Heart left ventricle (tissue), 16 donors: ENCODE measurements at regions not wholly inside any gene's neighbourhood (a gene's known extent, or its start where the extent isn't known, plus 50 kb on each side); places are given as distances from the start of the nearest gene placed in this dataset.

Source experiments
- ATAC-seq, 4 donors: fragments of 200-7000 bp; cut with Tn5 transposase; one replicate each; pipeline ENCODE4 v1.9.1; 2020 to 2022; ENCODE audit warnings: moderate library complexity in 4 of 4, mild to moderate bottlenecking in 3 of 4, moderate number of reproducible peaks in 1 of 4
- DNase-seq, 5 donors: peaks; one replicate each; pipeline ENCODE4 v3.0.0-alpha.2; 2020
- H3K27ac ChIP-seq, 12 donors: fragments of 200-600 bp; sonication (generic) in 4 of 12; one replicate each; pipeline versions ENCODE4 v1.5.0 to v1.8.0; 2016 to 2022; ENCODE audit warnings: mild to moderate bottlenecking in 2 of 12
- H3K27me3 ChIP-seq, 9 donors: fragments of 200-600 bp; sonication (generic) in 2 of 9; one replicate each; pipeline versions ENCODE4 v1.5.1 to v1.8.0; 2016 to 2022; ENCODE audit warnings: mild to moderate bottlenecking in 3 of 9
- H3K36me3 ChIP-seq, 9 donors: fragments of 200-600 bp; sonication (generic) in 2 of 9; one replicate each; pipeline versions ENCODE4 v1.5.0 to v1.8.0; 2018 to 2022; ENCODE audit warnings: mild to moderate bottlenecking in 2 of 9
- H3K4me1 ChIP-seq, 12 donors: fragments of 200-600 bp; sonication (generic) in 4 of 12; one replicate each; pipeline versions ENCODE4 v1.5.0 to v1.8.0; 2016 to 2022; ENCODE audit warnings: mild to moderate bottlenecking in 3 of 12
- H3K4me3 ChIP-seq, 12 donors: fragments of 200-600 bp; sonication (generic) in 4 of 12; one replicate each; pipeline versions ENCODE4 v1.5.0 to v1.8.0; 2017 to 2022; ENCODE audit warnings: mild to moderate bottlenecking in 9 of 12, moderate library complexity in 4 of 12
- H3K9me3 ChIP-seq, 12 donors: fragments of 200-600 bp; sonication (generic) in 4 of 12; one replicate each; pipeline versions ENCODE4 v1.5.0 to v1.8.0; 2016 to 2022; ENCODE audit warnings: mild to moderate bottlenecking in 1 of 12
- POLR2A ChIP-seq, 2 donors: fragments of 450-650 bp; IDR thresholded peaks; one replicate each; pipeline ENCODE4 v1.6.1; 2017; ENCODE audit warnings: antibody characterized with exemption in 2 of 2, mild to moderate bottlenecking in 2 of 2, moderate library complexity in 2 of 2
- WGBS, 4 donors: extraction: QIAGEN DNeasy Blood & Tissue Kit in 2 of 4; methylation state at CpG; one replicate each; pipeline versions ENCODE4 v1.1.5 to v1.1.7; 2013 to 2018; 5-methylcytosine and 5-hydroxymethylcytosine counted together
- intact Hi-C, 10 donors: fragments of 100-400 bp; cut with DNase I; formaldehyde crosslinking; loops; one replicate each; pipeline versions ENCODE4 v1.11.1 to v1.14.2; 2022
- TF ChIP-seq, protein P1 (sequence below), 12 donors: fragments of 200-600 bp; sonication (generic) in 4 of 12; IDR thresholded peaks; one replicate each; pipeline versions ENCODE4 v1.5.0 to v1.8.0; 2018 to 2022; ENCODE audit warnings: antibody characterized with exemption in 12 of 12, mild to moderate bottlenecking in 5 of 12
- donor health status: ischemic (EF 13 %, LVEDD 7.1; RV severe dilation, severe dysfunction).
- donor health status: healthy with polysubstance abuse.
- donor health status: DM: no; HTN: yes; CAD: no.
- donor health status: DM: no; HTN: no; CAD: no.
- donor health status: ischemic (EF 25% LVEDD 6.9; RV normal size, moderate dysfunction).
- donor health status: ischemic (EF 25% LVEDD 5.7; RV mildly dilated, moderate dysfunction).
- donor health status: healthy.
- donor health status: DM: yes; HTN: yes; CAD: no.
- donor health status: ischemic (EF 35%, LVEDD 5.7; RV mildly dilated, moderate dysfunction).
- donor health status: nonischemic (EF 11% LVEDD 7.7; RV severe dilation, severe dysfunction).
- donor health status: DM: yes; HTN: yes; CAD: no.
- donor health status: PGD.
- donor health status: ischemic (EF 29% LVEDD 5.4; RV normal size, mild dysfunction).
- donor health status: nonischemic (EF 23%, LVEDD 6.1; RV moderate dilation, normal function).

DNA sequence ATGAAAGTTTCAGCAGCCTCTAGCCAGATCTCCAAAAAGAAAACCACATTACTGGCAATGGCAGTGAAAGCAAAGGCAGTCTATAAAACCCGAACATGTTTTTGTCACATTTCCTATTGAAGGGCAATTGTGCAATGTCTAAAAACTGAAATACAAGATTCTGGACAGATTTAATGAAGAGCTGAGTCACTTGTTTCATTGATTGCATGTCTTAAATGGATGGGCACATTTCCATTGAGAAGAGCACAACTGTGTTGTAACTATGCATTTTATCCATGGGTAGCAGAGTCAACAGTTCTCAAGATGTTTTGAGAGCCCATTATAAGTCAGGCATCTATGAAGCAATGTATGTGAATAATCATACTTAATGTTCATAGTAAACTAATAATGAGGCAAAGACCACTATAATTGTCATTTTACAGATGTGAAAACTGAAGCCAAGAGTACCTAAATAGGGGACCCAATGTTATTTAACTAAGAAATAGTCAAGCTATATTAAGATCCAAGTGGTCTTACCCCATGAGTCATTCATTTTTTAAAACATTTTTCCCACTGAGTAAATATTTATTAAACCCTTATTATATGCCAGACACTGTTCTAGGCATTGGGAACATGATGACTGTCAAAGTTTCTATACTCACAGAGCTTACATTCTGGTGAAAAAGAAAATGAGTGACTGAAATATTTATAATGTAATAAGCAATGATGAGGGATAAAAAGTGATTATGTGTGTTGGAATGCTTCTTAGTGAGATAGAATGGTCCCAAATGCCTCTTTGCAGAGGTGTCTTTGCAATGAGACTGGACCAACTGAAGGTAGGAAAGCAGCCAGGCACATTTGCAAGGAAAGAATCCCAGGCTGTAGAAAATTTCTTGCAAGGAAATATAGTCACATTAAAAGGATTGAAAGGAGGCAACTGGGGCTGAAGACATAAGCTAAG is 818.9 kb upstream of the ACVR2A start:
- no peaks in the 10 kb centered on the region for H3K4me1 ChIP-seq
- H3K27me3 ChIP-seq = peaks cover 0 to 4% (median 0%) of the 10 kb centered on the region in 9 donors
- H3K4me3 ChIP-seq = no peak overlapping the region
- DNase-seq (no peak), ATAC-seq (no peak)
- no peak overlapping the region for H3K27ac ChIP-seq
- intact Hi-C loops = no loop called here
- no peak for TF ChIP-seq POLR2A (IDR thresholded peaks at IDR 0.05)
- TF ChIP-seq, protein P1, sequence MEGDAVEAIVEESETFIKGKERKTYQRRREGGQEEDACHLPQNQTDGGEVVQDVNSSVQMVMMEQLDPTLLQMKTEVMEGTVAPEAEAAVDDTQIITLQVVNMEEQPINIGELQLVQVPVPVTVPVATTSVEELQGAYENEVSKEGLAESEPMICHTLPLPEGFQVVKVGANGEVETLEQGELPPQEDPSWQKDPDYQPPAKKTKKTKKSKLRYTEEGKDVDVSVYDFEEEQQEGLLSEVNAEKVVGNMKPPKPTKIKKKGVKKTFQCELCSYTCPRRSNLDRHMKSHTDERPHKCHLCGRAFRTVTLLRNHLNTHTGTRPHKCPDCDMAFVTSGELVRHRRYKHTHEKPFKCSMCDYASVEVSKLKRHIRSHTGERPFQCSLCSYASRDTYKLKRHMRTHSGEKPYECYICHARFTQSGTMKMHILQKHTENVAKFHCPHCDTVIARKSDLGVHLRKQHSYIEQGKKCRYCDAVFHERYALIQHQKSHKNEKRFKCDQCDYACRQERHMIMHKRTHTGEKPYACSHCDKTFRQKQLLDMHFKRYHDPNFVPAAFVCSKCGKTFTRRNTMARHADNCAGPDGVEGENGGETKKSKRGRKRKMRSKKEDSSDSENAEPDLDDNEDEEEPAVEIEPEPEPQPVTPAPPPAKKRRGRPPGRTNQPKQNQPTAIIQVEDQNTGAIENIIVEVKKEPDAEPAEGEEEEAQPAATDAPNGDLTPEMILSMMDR (IDR thresholded peaks at IDR 0.05) = no peak
- 79 to 91% (median 84%) methylated on average over 1 of the region's 1 CpG for WGBS, 4 donors
- peaks cover 0 to 21% (median 10%) of the 10 kb centered on the region in 12 donors for H3K9me3 ChIP-seq
- H3K36me3 ChIP-seq = no peaks in the 10 kb centered on the region

DNA sequence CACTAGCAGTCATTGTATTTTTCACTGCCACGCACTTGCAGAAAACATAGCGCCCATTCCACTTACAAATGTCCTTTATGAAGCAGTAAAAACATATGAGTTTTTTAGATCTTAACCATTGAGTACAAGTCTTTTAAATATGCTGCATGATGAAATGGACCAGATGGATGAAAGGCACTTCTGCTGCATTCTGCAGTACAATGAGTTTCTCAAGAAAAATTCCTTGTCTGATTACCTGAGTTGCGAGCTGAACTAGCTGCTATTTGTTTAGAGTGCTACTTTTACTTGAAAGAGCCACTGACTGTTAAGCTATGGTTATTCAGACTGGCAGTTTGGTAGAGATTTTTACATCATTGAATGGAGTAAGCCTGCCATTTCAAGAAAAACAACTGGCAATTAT is 825.5 kb upstream of the ACVR2A start:
- H3K4me1 ChIP-seq = no peaks in the 10 kb centered on the region
- H3K9me3 ChIP-seq = peaks cover 0 to 21% (median 10%) of the 10 kb centered on the region in 12 donors
- ATAC-seq (no peak), DNase-seq (no peak)
- TF ChIP-seq, protein P1 (IDR thresholded peaks at IDR 0.05) = no peak
- TF ChIP-seq POLR2A (IDR thresholded peaks at IDR 0.05) = no peak
- H3K27me3 ChIP-seq = peaks cover 0 to 4% (median 0%) of the 10 kb centered on the region in 9 donors
- intact Hi-C loops = no loop called here
- 83 to 89% (median 85%) methylated on average over 3 of the region's 3 CpGs for WGBS, 4 donors
- H3K36me3 ChIP-seq = no peaks in the 10 kb centered on the region
- H3K27ac ChIP-seq = no peak overlapping the region
- no peak overlapping the region for H3K4me3 ChIP-seq

DNA sequence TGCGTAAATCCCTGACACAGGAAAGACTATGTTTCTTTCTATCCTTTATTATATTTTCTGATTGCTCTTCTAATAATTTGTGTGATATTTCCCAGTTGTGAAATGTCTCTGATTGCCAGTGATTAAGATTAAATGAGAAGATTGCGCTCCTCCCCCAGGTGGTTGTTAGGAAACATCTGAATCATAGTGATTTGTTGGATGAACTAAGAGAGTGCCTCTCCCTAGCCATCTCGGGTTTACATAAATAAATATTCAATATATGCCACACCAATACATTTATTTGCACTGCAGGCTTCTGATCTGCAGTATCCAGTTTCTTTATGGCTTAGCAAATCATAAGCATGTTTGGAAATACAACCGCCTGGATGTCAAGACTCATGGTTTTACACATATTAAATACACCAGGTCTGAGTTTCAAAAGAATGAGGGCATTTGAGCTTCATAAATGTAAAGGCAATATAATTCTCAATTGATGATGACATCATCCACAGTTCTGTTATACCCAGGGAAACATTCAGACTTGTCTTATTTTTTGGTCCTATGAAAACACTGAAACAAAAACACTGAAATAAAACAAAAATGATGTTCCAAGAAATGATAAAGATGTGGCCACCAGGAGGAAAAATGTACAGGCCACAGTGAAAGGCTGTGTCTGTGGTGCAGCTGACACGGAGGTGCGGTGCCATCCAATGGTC is 826.7 kb upstream of the ACVR2A start:
- Histone ChIP-seq H3K27ac (no peak overlapping the region), H3K27me3 (no peaks in the 10 kb centered on the region), H3K4me1 (no peaks in the 10 kb centered on the region), H3K36me3 (no peaks in the 10 kb centered on the region), H3K9me3 (peaks cover 0 to 14% (median 5%) of the 10 kb centered on the region in 12 donors), H3K4me3 (no peak overlapping the region)
- DNase-seq (no peak), ATAC-seq (no peak)
- intact Hi-C loops = no loop called here
- no peak for TF ChIP-seq POLR2A (IDR thresholded peaks at IDR 0.05)
- TF ChIP-seq, protein P1 (IDR thresholded peaks at IDR 0.05) = no peak
- WGBS, 4 donors = 88 to 92% (median 91%) methylated on average over 6 of the region's 6 CpGs

DNA sequence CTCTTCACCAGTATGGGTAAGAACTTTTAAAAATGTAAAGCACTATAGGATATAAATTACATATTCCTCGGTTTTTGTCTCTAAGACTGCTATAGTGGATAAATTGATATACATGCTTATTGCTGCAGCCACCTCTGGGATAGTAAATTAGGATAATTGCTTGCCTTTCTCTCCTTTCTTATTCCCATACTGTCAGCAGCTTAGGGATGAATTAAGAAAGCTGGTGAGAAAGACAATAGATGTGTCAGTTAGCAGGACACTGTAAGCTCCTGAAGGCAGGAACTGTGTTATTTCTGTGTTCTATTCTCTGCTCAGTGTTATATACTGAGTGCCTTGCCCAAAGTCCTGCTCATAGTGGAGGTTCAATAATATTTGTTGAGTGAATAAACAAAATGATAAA is 828.6 kb upstream of the ACVR2A start:
- H3K27ac ChIP-seq = no peak overlapping the region

More for the DNA sequence above, 828.6 kb upstream of the ACVR2A start:
- Histone ChIP-seq H3K4me3 (no peak overlapping the region), H3K9me3 (no peaks in the 10 kb centered on the region), H3K4me1 (no peaks in the 10 kb centered on the region), H3K36me3 (no peaks in the 10 kb centered on the region), H3K27me3 (no peaks in the 10 kb centered on the region)
- TF ChIP-seq POLR2A (IDR thresholded peaks at IDR 0.05) = no peak
- TF ChIP-seq, protein P1 (IDR thresholded peaks at IDR 0.05) = no peak
- ATAC-seq (no peak), DNase-seq (no peak)
- intact Hi-C loops = no loop called here
- 68 to 85% (median 70%) methylated on average over 1 of the region's 1 CpG for WGBS, 4 donors
